GM12892 (cell line): ENCODE measurements at regions not wholly inside any gene's neighbourhood (a gene's known extent, or its start where the extent isn't known, plus 50 kb on each side); places are given as distances from the start of the nearest gene placed in this dataset.

Experiments used
- DNase-seq: peaks from one replicate; pipeline ENCODE4 v3.0.0; 2011; ENCODE audit not compliant: insufficient read length
- FAIRE-seq: peaks from 2 replicates; lab custom pipeline; 2011; peaks lifted over from hg19 to GRCh38; lab: Jason Lieb, UNC
- POLR2A ChIP-seq: IDR thresholded peaks from 2 replicates; pipeline ENCODE4 v1.6.1; 2011; ENCODE audit warnings: low read depth, low read length, control low read depth
- POLR2AphosphoS5 ChIP-seq: IDR thresholded peaks from 2 replicates; pipeline ENCODE4 v1.6.1; 2011; ENCODE audit warnings: low read depth, low read length, control low read depth
- TAF1 ChIP-seq: IDR thresholded peaks from 2 replicates; pipeline ENCODE4 v1.6.1; 2011; ENCODE audit warnings: low read depth, mild to moderate bottlenecking, control low read depth, low read length, borderline replicate concordance

GRCh38 chr5:57817924-57818323, 335.3 kb upstream of the ACTBL2 start:
- DNase-seq (no peak), FAIRE-seq (no peak)
- no peak for TF ChIP-seq TAF1

GRCh38 chr5:57817001-57817453, 334.4 kb upstream of the ACTBL2 start:
- DNase-seq (no peak), FAIRE-seq (no peak)
- TF ChIP-seq POLR2A, result no peak
- no peak for TF ChIP-seq TAF1
- no peak for TF ChIP-seq POLR2AphosphoS5

DNA sequence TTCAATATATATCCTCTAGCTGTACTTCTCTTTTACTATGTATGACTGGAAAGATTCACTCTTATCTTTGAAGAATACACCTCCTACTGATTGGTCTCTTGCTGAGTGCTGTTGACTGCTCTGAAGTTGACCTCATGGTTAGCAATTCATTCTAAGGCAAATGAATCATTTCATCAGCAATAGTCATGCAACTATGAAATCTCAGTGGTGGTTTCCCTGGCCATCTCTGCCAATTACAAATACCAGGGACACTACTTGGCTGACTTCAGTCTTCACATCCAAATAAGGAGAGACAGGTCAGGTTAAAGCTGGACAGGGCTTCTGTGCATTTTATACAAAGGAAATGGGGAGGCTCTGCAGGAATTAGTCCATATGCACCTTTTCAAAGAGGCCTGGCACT, 333.5 kb upstream of the ACTBL2 start:
- DNase-seq (no peak), FAIRE-seq (no peak)
- TF ChIP-seq TAF1 (no peak), POLR2AphosphoS5 (no peak), POLR2A (no peak)

DNA sequence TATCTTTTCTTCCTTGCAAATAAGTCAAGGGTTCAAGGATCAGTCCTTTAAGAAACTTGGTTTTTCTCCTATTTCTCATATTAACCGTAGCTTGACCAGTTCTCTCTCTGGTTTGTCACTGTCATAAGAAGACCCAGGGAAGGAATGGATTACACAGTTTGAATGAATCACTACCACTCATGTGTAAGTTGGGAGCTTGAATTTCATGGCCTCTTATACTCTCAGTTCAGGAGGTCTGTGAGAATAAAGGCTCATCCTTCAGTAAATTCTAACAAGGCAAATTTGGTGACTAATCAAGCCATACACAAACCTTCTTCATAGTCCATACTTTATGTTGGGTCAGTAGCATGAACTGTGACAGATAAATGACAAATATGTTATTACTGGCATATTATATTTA, 323.1 kb upstream of the ACTBL2 start:
- FAIRE-seq, result no peak
- no peak for DNase-seq
- TF ChIP-seq POLR2AphosphoS5, result no peak
- no peak for TF ChIP-seq POLR2A

GRCh38 chr5:57805170-57805569, 322.6 kb upstream of the ACTBL2 start:
- TF ChIP-seq POLR2A (no peak), TAF1 (no peak), POLR2AphosphoS5 (no peak)
- FAIRE-seq (no peak), DNase-seq (no peak)

DNA sequence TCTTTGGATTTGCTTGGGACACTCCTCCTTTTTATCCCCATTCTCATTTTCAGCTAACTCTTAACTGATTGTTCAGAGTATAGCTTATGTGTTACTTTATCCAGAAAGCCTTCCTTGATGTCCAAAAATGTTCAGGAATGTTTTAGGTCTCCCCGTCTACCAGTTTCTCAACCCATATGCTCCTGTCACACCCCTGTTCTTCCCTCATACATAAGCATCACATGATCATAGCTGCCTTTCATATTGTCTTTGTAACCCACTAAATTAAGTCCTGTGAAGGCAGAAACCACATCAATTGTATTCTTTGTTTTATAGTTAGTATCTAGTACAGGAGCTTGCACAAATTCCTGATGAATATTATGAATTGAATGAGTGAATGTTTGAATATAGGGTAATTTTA, 321.9 kb upstream of the ACTBL2 start:
- TF ChIP-seq POLR2A (no peak), POLR2AphosphoS5 (no peak), TAF1 (no peak)
- DNase-seq (no peak), FAIRE-seq (no peak)

- TF ChIP-seq TAF1, result no peak
- no peak for TF ChIP-seq POLR2AphosphoS5
- TF ChIP-seq POLR2A, result no peak
- FAIRE-seq (no peak), DNase-seq (no peak)
These were observed 321.4 kb upstream of the ACTBL2 start for GRCh38 chr5:57804007-57804444.

- TF ChIP-seq POLR2A (no peak), TAF1 (no peak), POLR2AphosphoS5 (no peak)
- no peak for DNase-seq
- FAIRE-seq, result no peak
These were observed 319.5 kb upstream of the ACTBL2 start for GRCh38 chr5:57802131-57802530.

DNA sequence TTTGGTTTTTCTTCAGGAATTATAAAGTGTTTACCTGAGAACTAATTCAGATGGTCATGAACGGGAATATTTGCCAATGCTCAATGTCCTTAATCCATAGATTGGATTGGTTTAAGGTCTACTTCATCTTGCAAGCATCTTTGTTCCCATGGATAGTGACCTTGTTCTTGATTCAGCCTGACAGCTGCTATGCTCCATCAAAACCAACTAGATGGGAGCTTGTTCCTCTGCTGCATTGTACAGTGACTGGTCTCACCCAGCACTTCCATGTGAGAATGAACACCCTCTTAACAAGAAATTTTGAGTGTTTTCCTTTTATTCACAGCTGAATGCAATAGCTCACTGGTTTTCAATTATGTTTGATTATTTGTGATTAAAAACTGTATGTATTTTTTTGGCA, 312.6 kb upstream of the ACTBL2 start:
- TF ChIP-seq POLR2AphosphoS5 (no peak), POLR2A (no peak), TAF1 (no peak)
- no peak for FAIRE-seq

GRCh38 chr5:57791875-57792274, 309.3 kb upstream of the ACTBL2 start:
- FAIRE-seq (no peak), DNase-seq (no peak)
- TF ChIP-seq TAF1 (no peak), POLR2AphosphoS5 (no peak)

More for the DNA sequence above, 312.6 kb upstream of the ACTBL2 start:
- no peak for DNase-seq

DNA sequence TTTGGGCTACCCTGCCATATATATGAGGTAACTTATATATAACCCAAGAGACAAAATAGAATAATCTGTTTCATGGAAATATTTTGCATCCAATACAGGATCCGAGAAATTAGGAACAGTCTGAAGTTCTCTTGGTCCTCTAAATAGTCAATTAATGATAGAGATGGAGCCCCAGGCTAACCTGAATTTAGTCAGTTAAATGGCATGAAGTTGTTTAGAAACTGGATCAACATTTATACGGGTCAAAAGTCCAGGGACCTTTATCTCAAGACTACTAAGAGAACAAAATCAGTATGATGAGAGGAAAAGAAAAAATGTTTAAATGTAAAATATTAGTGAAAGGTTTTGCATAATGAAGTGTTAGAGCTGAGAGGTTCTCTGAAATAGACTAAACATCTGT, 303.3 kb upstream of the ACTBL2 start:
- DNase-seq, result no peak
- no peak for FAIRE-seq
- TF ChIP-seq POLR2A, result no peak
- no peak for TF ChIP-seq TAF1

DNA sequence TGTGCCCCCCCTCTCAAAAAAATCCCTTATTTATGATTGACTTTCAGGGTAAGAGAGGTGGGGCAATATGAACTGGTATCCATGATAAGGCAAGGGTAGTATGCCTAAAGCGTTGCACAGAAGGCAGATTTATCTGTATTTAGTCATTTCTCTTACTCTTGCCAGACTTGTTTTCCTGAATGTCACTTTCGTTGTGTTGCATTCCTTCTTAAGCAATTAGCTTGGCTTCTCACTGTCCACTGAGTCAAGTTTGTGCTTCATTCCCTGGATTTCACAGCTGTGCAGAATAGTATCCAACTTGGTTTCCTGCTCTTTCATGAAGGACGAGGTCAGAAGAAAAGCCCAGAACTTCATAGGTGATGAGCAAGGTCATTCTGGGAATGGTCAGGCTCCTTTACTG, 301.5 kb upstream of the ACTBL2 start:
- TF ChIP-seq TAF1, result no peak
- TF ChIP-seq POLR2AphosphoS5, result no peak
- TF ChIP-seq POLR2A, result no peak
- no peak for FAIRE-seq
- no peak for DNase-seq

DNA sequence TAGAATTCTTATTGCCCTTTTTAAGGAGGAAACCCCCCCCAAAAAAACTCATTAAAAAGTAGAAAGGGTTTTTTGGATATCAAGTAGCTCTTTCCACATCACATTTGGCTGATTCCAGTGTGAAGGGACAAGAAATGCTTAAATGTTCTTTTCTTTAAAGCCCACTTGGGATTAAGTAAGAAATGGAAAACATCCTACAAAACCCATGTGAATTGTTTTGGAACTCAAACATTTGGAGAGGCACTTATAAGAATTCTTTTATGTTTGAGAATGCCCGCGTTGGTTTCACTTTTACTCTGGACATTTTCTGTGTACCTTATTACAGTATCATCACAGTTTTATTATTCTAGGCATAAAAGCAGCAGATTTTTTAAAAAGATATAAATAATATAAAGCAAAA, 301.1 kb upstream of the ACTBL2 start:
- TF ChIP-seq POLR2AphosphoS5 (no peak), POLR2A (no peak), TAF1 (no peak)
- no peak for DNase-seq
- no peak for FAIRE-seq

DNA sequence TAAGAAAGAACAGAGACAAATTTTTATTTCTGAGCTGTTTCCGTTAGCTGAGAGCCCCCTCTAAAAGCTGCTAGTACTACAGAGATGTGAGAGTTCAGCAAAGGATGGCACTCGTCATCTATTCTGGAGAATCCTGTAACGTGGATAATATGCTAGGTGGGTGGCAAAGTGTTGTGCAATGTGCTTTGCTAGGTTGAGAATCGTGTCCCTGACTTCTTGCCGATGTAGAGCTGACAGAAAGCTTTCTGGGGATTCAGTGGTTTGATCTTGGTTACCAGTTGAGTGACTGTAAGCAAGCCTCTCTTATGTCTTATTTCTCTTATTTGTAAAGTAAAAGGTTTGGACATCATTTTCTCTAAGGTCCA, 298.3 kb upstream of the ACTBL2 start:
- FAIRE-seq, result no peak
- no peak for TF ChIP-seq POLR2AphosphoS5
- TF ChIP-seq TAF1, result no peak
- TF ChIP-seq POLR2A, result no peak
- no peak for DNase-seq
